ENCODE measurements at regions not wholly inside any gene's neighbourhood (a gene's known extent, or its start where the extent isn't known, plus 50 kb on each side); places are given as distances from the start of the nearest gene placed in this dataset.

DNA sequence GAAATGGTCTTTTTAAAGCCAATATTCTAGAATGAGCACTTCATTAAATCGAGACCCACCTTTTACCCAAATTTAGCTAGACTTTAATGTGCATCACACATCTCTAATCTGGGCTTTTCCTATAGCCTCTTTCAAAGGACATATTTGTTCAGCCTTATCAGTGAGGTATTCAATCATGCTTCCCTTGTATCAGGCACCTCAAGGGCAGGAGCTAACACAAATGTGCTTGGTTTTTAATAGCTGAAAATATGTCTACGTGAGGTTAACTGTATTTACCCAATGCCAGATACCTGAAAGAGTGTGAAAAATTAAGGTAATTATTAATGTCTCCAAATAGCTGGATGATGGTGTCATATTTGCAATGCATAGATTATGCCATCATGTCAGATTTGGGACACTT lies 203.9 kb downstream of the SNX10 start:
- TF ChIP-seq CTCF (IDR thresholded peaks at IDR 0.05) (no peak), POLR2A (IDR thresholded peaks at IDR 0.05) (no peak)
